OCI-LY7 (cell line): ENCODE measurements at regions not wholly inside any gene's neighbourhood (a gene's known extent, or its start where the extent isn't known, plus 50 kb on each side); places are given as distances from the start of the nearest gene placed in this dataset.

ENCODE experiments used
- BruUV-seq: library from RNA; stranded (reverse); fragments of 400-500 nt; replicated peaks from 2 replicates; lab custom pipeline; 2021; lab: Mats Ljungman, UMichigan
- CTCF ChIA-PET: fragments of 300-600 bp; sonication (Branson Sonifier 250); formaldehyde crosslinking; loops from one replicate; lab custom pipeline; 2022; ENCODE audit warnings: antibody characterized with exemption; ENCODE audit not compliant: unreplicated experiment; lab: Charles Lee
- POLR2A ChIA-PET: fragments of 300-600 bp; sonication (Branson Sonifier 250); formaldehyde crosslinking; loops from one replicate; lab custom pipeline; 2022; ENCODE audit warnings: antibody characterized with exemption; lab: Charles Lee
- DNase-seq: peaks from one replicate; pipeline ENCODE4 v3.0.0-alpha.2; 2015; ENCODE audit warnings: low spot score
- H2AFZ ChIP-seq: fragments of 200-600 bp; sonication (generic), shearing (Covaris generic); 2 replicates; pipeline ENCODE4 v1.6.1; 2014; ENCODE audit warnings: mild to moderate bottlenecking, antibody characterized with exemption, low read length, moderate library complexity
- H3K27ac ChIP-seq: fragments of 200-600 bp; sonication (generic); 2 replicates; pipeline ENCODE4 v1.5.1; 2014; ENCODE audit warnings: mixed run types, low read depth, mild to moderate bottlenecking, moderate library complexity, low read length, inconsistent platforms; ENCODE audit not compliant: poor library complexity, severe bottlenecking
- H3K36me3 ChIP-seq: fragments of 200-600 bp; sonication (generic); 2 replicates; pipeline ENCODE4 v1.6.1; 2014; ENCODE audit warnings: mild to moderate bottlenecking, antibody characterized with exemption, low read length, moderate library complexity, mixed read lengths; ENCODE audit not compliant: insufficient read depth
- H3K4me1 ChIP-seq: fragments of 200-600 bp; sonication (generic); 2 replicates; pipeline ENCODE4 v1.5.1; 2014; ENCODE audit warnings: mild to moderate bottlenecking, low read length; ENCODE audit not compliant: insufficient read depth, poor library complexity, severe bottlenecking
- H3K4me2 ChIP-seq: fragments of 200-600 bp; sonication (generic); 2 replicates; pipeline ENCODE4 v1.6.1; 2014; ENCODE audit warnings: mild to moderate bottlenecking, low read length
- H3K4me3 ChIP-seq: fragments of 200-600 bp; sonication (generic); 2 replicates; pipeline ENCODE4 v1.5.1; 2014; ENCODE audit warnings: mild to moderate bottlenecking, low read depth, low read length; ENCODE audit not compliant: poor library complexity, severe bottlenecking
- H3K79me2 ChIP-seq: fragments of 200-600 bp; sonication (generic); 2 replicates; pipeline ENCODE4 v1.6.1; 2016; ENCODE audit warnings: low read depth, mild to moderate bottlenecking, low read length, moderate library complexity, mixed read lengths; ENCODE audit not compliant: insufficient read depth
- H3K9me2 ChIP-seq: fragments of 200-600 bp; sonication (generic); 2 replicates; pipeline ENCODE4 v1.6.1; 2016; ENCODE audit warnings: mild to moderate bottlenecking, low read length, mixed read lengths; ENCODE audit not compliant: insufficient read depth
- H3K9me3 ChIP-seq: fragments of 200-600 bp; sonication (generic); 2 replicates; pipeline ENCODE4 v1.6.1; 2014; ENCODE audit warnings: mild to moderate bottlenecking, mixed run types, low read length, mixed read lengths
- H4K20me1 ChIP-seq: fragments of 200-600 bp; sonication (generic); 2 replicates; pipeline ENCODE4 v1.6.1; 2014; ENCODE audit warnings: mild to moderate bottlenecking, antibody characterized with exemption, low read length, moderate library complexity, mixed read lengths; ENCODE audit not compliant: insufficient read depth
- CTCF ChIP-seq: fragments of 200-600 bp; sonication (generic); conservative IDR thresholded peaks from 2 replicates; pipeline ENCODE4 v1.5.1; 2014; ENCODE audit warnings: mild to moderate bottlenecking, antibody characterized with exemption, low read length, moderate library complexity, mixed read lengths
- EZH2phosphoT487 ChIP-seq: fragments of 200-600 bp; sonication (generic); IDR thresholded peaks from 2 replicates; pipeline ENCODE4 v1.6.1; 2018; ENCODE audit warnings: low read depth, borderline replicate concordance, mild to moderate bottlenecking, mixed run types, antibody characterized with exemption, low read length, moderate library complexity, mixed read lengths
- intact Hi-C: fragments of 100-400 bp; cut with micrococcal nuclease; formaldehyde crosslinking; loops from one replicate; pipeline ENCODE4 v1.10.0; 2022; ENCODE audit not compliant: unreplicated experiment

- H3K4me2 ChIP-seq = no peak overlapping the region
- H3K79me2 ChIP-seq = no peaks in the 10 kb centered on the region
- H2AFZ ChIP-seq = no peak overlapping the region
- ChIA-PET POLR2A (interaction anchor here (0.6 to 0.8 kb wide), 2 partner anchors 9 to 552 kb away, joined by 3 to 4 read pairs; no protein-coding TSS in a partner anchor), CTCF (no interaction called here)
- BruUV-seq = no TSS peak
- DNase-seq = no peak
- no peak overlapping the region for H3K4me3 ChIP-seq
- TF ChIP-seq EZH2phosphoT487 = no peak
- no peak for TF ChIP-seq CTCF
- H3K9me3 ChIP-seq = peaks cover 5% of the 10 kb centered on the region; the same call in 1 of the 2 replicates
- no peaks in the 10 kb centered on the region for H4K20me1 ChIP-seq
- H3K9me2 ChIP-seq = 0 out of 2 replicates have a peak, but pooled peaks cover 2% of the 10 kb centered on the region
- no peaks in the 10 kb centered on the region for H3K36me3 ChIP-seq
- H3K27ac ChIP-seq = no peak overlapping the region
- intact Hi-C loops = no loop called here
- H3K4me1 ChIP-seq = peaks cover 6% of the 10 kb centered on the region
These were observed 684.0 kb downstream of the CDH11 start for GRCh38 chr16:64437706-64438324.

GRCh38 chr16:64434526-64435069, 687.3 kb downstream of the CDH11 start:
- no peaks in the 10 kb centered on the region for H3K9me2 ChIP-seq
- no TSS peak for BruUV-seq

More at GRCh38 chr16:64434526-64435069, 687.3 kb downstream of the CDH11 start:
- ChIA-PET CTCF (no interaction called here), POLR2A (interaction anchor here (0.6 kb wide), 1 partner anchor 24 kb away, joined by 4 read pairs; no protein-coding TSS in a partner anchor)
- Histone ChIP-seq H3K4me2 (no peak overlapping the region), H2AFZ (no peak overlapping the region), H3K36me3 (no peaks in the 10 kb centered on the region; the same call in 1 of the 2 replicates), H4K20me1 (no peaks in the 10 kb centered on the region), H3K4me1 (peaks cover 6% of the 10 kb centered on the region), H3K4me3 (no peak overlapping the region), H3K27ac (no peak overlapping the region), H3K79me2 (no peaks in the 10 kb centered on the region), H3K9me3 (peaks cover 7% of the 10 kb centered on the region; the same call in 1 of the 2 replicates)
- no peak for DNase-seq
- TF ChIP-seq CTCF (no peak), EZH2phosphoT487 (no peak)
- intact Hi-C loops = no loop called here
